Pancreas (tissue), 10 donors: ENCODE measurements at regions not wholly inside any gene's neighbourhood (a gene's known extent, or its start where the extent isn't known, plus 50 kb on each side); places are given as distances from the start of the nearest gene placed in this dataset.

Experiments
- ATAC-seq, 4 donors: fragments of 200-7000 bp; cut with Tn5 transposase; one replicate each; pipeline versions ENCODE4 v1.8.0 to v1.9.1; 2020; ENCODE audit warnings: mild to moderate bottlenecking in 4 of 4, moderate library complexity in 4 of 4
- DNase-seq, 6 donors: peaks; one replicate each; pipeline ENCODE4 v3.0.0-alpha.2; 2020
- FAIRE-seq: peaks from 2 replicates; lab custom pipeline; 2012; peaks lifted over from hg19 to GRCh38; lab: Jason Lieb, UNC
- H3K27ac ChIP-seq, 4 donors: fragments of 200-600 bp; sonication (generic); 1 replicate in 3 of 4; 2 replicates in 1 of 4; pipeline versions ENCODE4 v1.5.0 to v1.8.0; 2020
- H3K27me3 ChIP-seq, 4 donors: fragments of 200-600 bp; one replicate each; pipeline ENCODE4 v1.8.0; 2021
- H3K36me3 ChIP-seq, 3 donors: fragments of 200-600 bp; sonication (generic) in 1 of 3; one replicate each; pipeline versions ENCODE4 v1.5.0 to v1.8.0; 2020 to 2021
- H3K4me1 ChIP-seq, 3 donors: fragments of 200-600 bp; one replicate each; pipeline ENCODE4 v1.8.0; 2021
- H3K4me3 ChIP-seq, 4 donors: fragments of 200-600 bp; sonication (generic) in 2 of 4; one replicate each; pipeline versions ENCODE4 v1.5.0 to v1.8.0; 2020 to 2021
- H3K9me3 ChIP-seq, 4 donors: fragments of 200-600 bp; one replicate each; pipeline ENCODE4 v1.8.0; 2021
- WGBS, 2 donors: extraction: QIAGEN DNeasy Blood & Tissue Kit; methylation state at CpG; one replicate each; pipeline ENCODE4 v1.1.7; 2013; 5-methylcytosine and 5-hydroxymethylcytosine counted together
- intact Hi-C, 3 donors: fragments of 100-400 bp; cut with DNase I; formaldehyde crosslinking; loops; one replicate each; pipeline versions ENCODE4 v1.11.1 to v1.14.2; 2022
- TF ChIP-seq, protein P1 (sequence below), 4 donors: fragments of 200-600 bp; sonication (generic) in 3 of 4; IDR thresholded peaks; one replicate each; pipeline versions ENCODE4 v1.5.0 to v1.8.0; 2021; ENCODE audit warnings: antibody characterized with exemption in 4 of 4
- donor health status: healthy with polysubstance abuse.
- donor health status: DM: no; HTN: no; CAD: no; lungs with moderate emphysema.
- donor health status: DM: no; HTN: no; CAD: no.
- donor health status: control.
- donor health status: control.
- donor health status: Bipolar disorder and iron deficiency.
- donor health status: DM: yes; HTN: yes; CAD: no.
- donor health status: DM: no; HTN: no; CAD: no.
- donor health status: DM: no; HTN: no; CAD: no.
- donor health status: DM: yes; HTN: yes; CAD: no.

- H3K4me1 ChIP-seq: peaks cover 0 to under 1% (median 0%) of the 10 kb centered on the region in 3 donors
- no peak for FAIRE-seq
- no peaks in the 10 kb centered on the region for H3K36me3 ChIP-seq
- TF ChIP-seq, protein P1, sequence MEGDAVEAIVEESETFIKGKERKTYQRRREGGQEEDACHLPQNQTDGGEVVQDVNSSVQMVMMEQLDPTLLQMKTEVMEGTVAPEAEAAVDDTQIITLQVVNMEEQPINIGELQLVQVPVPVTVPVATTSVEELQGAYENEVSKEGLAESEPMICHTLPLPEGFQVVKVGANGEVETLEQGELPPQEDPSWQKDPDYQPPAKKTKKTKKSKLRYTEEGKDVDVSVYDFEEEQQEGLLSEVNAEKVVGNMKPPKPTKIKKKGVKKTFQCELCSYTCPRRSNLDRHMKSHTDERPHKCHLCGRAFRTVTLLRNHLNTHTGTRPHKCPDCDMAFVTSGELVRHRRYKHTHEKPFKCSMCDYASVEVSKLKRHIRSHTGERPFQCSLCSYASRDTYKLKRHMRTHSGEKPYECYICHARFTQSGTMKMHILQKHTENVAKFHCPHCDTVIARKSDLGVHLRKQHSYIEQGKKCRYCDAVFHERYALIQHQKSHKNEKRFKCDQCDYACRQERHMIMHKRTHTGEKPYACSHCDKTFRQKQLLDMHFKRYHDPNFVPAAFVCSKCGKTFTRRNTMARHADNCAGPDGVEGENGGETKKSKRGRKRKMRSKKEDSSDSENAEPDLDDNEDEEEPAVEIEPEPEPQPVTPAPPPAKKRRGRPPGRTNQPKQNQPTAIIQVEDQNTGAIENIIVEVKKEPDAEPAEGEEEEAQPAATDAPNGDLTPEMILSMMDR (IDR thresholded peaks at IDR 0.05): no peak
- H3K27me3 ChIP-seq: no peaks in the 10 kb centered on the region
- ATAC-seq: no peak
- no peaks in the 10 kb centered on the region for H3K9me3 ChIP-seq
- no peak overlapping the region for H3K27ac ChIP-seq
- WGBS, 2 donors: 84% methylated on average over 2 of the region's 2 CpGs
- DNase-seq: no peak
- H3K4me3 ChIP-seq: no peak overlapping the region
- intact Hi-C loops: no loop called here
These were observed 85.1 kb upstream of the ATXN1 start for GRCh38 chr6:16846399-16846778.

DNA sequence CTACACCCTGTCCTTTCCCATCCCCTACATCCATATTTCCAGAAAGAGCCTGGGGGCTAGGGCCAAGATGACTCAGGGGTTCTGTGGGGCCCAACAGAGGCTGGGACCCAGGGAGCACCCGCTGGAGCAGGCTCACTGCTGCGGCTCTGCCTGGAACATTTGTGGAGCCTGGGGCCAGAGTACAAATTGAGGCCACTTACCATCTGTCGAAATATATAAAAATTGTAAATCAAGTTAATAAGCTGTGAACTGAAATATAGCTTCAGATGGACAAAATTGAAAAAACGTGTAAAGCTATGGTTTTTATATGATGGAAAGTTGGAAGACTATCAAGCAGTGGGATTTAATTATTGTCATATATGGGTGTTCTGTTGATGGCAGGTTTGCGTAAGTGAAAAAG is 82.9 kb upstream of the ATXN1 start:
- Histone ChIP-seq H3K27ac (no peak overlapping the region), H3K4me1 (no peaks in the 10 kb centered on the region), H3K36me3 (no peaks in the 10 kb centered on the region), H3K9me3 (no peaks in the 10 kb centered on the region), H3K27me3 (no peaks in the 10 kb centered on the region), H3K4me3 (no peak overlapping the region)
- FAIRE-seq: no peak
- WGBS, 2 donors: 80 to 89% methylated on average over 5 of the region's 5 CpGs
- no peak for ATAC-seq
- TF ChIP-seq, protein P1 (IDR thresholded peaks at IDR 0.05): no peak
- no peak for DNase-seq
- intact Hi-C loops: no loop called here

- 90 to 94% methylated on average over 4 of the region's 4 CpGs for WGBS, 2 donors
- FAIRE-seq (no peak), ATAC-seq (no peak), DNase-seq (no peak)
- intact Hi-C loops: no loop called here
- Histone ChIP-seq H3K4me1 (no peaks in the 10 kb centered on the region), H3K36me3 (no peaks in the 10 kb centered on the region), H3K27ac (no peak overlapping the region), H3K27me3 (no peaks in the 10 kb centered on the region), H3K9me3 (no peaks in the 10 kb centered on the region), H3K4me3 (no peak overlapping the region)
- TF ChIP-seq, protein P1 (IDR thresholded peaks at IDR 0.05): no peak
These were observed 81.4 kb upstream of the ATXN1 start for GRCh38 chr6:16842676-16843075.

DNA sequence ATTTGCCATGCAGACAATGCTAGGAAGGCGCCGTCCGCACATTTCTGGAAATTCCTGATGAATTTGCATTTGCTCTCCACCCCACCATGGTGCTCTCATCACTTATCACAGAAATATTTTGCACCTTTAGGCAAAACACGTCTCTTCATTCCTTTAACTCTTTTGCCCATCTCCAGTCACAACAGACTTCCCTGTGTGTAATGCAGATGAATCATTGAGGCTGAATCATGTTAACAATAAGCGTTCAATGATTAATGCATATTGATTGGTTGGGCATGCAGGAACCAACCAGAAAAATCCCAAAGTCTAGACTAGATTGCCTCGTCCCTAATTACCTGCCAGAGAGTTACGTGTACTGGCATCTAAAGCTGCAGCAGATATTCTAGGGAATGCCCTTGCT is 80.0 kb upstream of the ATXN1 start:
- DNase-seq: no peak
- no peak for FAIRE-seq
- TF ChIP-seq, protein P1 (IDR thresholded peaks at IDR 0.05): no peak
- no peaks in the 10 kb centered on the region for H3K4me1 ChIP-seq
- H3K4me3 ChIP-seq: no peak overlapping the region
- H3K9me3 ChIP-seq: no peaks in the 10 kb centered on the region
- H3K36me3 ChIP-seq: no peaks in the 10 kb centered on the region
- intact Hi-C loops: no loop called here
- 64 to 69% methylated on average over 7 of the region's 7 CpGs for WGBS, 2 donors
- no peak overlapping the region for H3K27ac ChIP-seq
- peak in 3 of 4 donors; percentile 33 to 65 (median 53) for ATAC-seq
- no peaks in the 10 kb centered on the region for H3K27me3 ChIP-seq

GRCh38 chr6:16840725-16841124 is 79.5 kb upstream of the ATXN1 start:
- 74 to 75% methylated on average over 2 of the region's 2 CpGs for WGBS, 2 donors
- Histone ChIP-seq H3K9me3 (no peaks in the 10 kb centered on the region), H3K27ac (no peak overlapping the region), H3K27me3 (no peaks in the 10 kb centered on the region), H3K36me3 (no peaks in the 10 kb centered on the region), H3K4me3 (no peak overlapping the region), H3K4me1 (no peaks in the 10 kb centered on the region)
- TF ChIP-seq, protein P1 (IDR thresholded peaks at IDR 0.05): no peak
- no peak for FAIRE-seq
- ATAC-seq: no peak
- DNase-seq: no peak
- intact Hi-C loops: no loop called here
